ENCODE measurements at regions not wholly inside any gene's neighbourhood (a gene's known extent, or its start where the extent isn't known, plus 50 kb on each side); places are given as distances from the start of the nearest gene placed in this dataset.

DNA sequence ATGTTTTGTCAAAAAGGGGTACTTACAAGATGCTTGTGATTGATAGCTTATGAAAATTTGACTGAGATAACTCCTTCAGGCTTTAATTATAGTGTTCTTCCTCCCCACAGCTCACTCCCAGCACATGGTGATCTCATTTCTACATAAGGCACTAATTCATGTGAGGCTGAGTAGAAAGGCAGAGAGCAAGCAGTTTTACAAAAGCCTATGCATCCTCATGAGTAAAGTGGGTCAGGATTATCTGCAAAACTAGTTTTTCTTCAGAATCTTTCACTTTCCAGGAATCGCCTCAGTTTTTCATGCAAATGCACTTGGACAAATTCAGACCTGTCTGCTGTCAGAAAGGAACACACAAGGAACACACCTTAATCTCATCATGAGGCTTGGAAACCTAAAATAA, 92.1 kb upstream of the FBN2 start:
- ATAC-seq (ENCODE audit: low read depth) (no peak), DNase-seq (ENCODE audit: low spot score) (no peak)
- TF ChIP-seq, protein P1, sequence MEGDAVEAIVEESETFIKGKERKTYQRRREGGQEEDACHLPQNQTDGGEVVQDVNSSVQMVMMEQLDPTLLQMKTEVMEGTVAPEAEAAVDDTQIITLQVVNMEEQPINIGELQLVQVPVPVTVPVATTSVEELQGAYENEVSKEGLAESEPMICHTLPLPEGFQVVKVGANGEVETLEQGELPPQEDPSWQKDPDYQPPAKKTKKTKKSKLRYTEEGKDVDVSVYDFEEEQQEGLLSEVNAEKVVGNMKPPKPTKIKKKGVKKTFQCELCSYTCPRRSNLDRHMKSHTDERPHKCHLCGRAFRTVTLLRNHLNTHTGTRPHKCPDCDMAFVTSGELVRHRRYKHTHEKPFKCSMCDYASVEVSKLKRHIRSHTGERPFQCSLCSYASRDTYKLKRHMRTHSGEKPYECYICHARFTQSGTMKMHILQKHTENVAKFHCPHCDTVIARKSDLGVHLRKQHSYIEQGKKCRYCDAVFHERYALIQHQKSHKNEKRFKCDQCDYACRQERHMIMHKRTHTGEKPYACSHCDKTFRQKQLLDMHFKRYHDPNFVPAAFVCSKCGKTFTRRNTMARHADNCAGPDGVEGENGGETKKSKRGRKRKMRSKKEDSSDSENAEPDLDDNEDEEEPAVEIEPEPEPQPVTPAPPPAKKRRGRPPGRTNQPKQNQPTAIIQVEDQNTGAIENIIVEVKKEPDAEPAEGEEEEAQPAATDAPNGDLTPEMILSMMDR (IDR thresholded peaks at IDR 0.05; ENCODE audit: poor library complexity, severe bottlenecking) = no peak
- Histone ChIP-seq H3K36me3 (ENCODE audit: low read depth) (no peaks in the 10 kb centered on the region), H3K9me3 (ENCODE audit: severe bottlenecking) (no peaks in the 10 kb centered on the region), H3K27me3 (ENCODE audit: insufficient read depth, poor library complexity, severe bottlenecking) (no peaks in the 10 kb centered on the region), H3K27ac (ENCODE audit: poor library complexity, severe bottlenecking) (no peak overlapping the region), H3K4me3 (ENCODE audit: severe bottlenecking) (no peak overlapping the region), H3K4me1 (ENCODE audit: insufficient read depth, poor library complexity, severe bottlenecking) (peaks cover 15% of the 10 kb centered on the region)

DNA sequence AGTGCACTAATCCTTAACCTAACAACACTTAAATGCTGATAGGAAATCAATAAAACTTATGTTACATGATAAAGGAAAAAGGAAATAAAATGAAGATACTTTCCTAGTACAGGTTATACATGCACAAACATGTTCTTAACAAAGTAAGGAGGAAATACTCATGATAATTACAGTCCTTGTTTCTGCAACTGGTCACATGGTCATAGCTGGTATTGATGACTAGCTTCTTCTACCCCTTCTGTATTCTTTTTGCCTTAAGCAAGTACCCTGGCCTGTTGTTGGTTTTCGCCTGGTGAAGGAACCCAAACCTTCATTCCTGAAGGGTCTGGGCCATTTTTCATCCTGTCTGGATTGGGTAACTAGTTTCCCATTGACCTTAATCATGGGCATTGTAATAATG, 93.7 kb upstream of the FBN2 start:
- ATAC-seq (ENCODE audit: low read depth) (peak; percentile 30; the same call in 1 of the 3 replicates), DNase-seq (ENCODE audit: low spot score) (no peak)
- peak overlapping the region; percentile 39 for H3K27ac ChIP-seq (ENCODE audit: poor library complexity, severe bottlenecking)
- H3K27me3 ChIP-seq (ENCODE audit: insufficient read depth, poor library complexity, severe bottlenecking) = no peaks in the 10 kb centered on the region
- no peak overlapping the region for H3K4me3 ChIP-seq (ENCODE audit: severe bottlenecking)
- peaks cover 15% of the 10 kb centered on the region for H3K4me1 ChIP-seq (ENCODE audit: insufficient read depth, poor library complexity, severe bottlenecking)
- TF ChIP-seq, protein P1 (IDR thresholded peaks at IDR 0.05; ENCODE audit: poor library complexity, severe bottlenecking) = no peak
- no peaks in the 10 kb centered on the region for H3K9me3 ChIP-seq (ENCODE audit: severe bottlenecking)
- H3K36me3 ChIP-seq (ENCODE audit: low read depth) = no peaks in the 10 kb centered on the region

DNA sequence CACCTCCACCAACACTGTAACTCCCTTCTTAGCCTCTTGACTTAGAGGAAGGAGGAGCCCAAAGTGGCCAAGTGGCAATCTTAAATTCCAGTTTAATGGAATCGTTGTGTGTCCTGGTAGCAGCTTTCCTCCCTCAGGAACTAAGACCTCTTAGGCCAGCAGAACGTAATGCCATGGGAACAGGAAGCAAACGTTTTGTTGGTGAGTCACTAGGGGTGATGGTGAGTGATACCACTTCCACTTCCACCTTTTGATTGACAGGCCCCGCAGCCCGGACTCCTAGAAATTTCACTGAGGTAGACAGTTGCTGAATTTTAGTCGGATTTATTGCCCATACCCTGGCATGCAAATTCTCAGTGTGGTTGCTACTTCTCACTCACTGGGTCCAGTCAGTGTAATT, 94.2 kb upstream of the FBN2 start:
- Histone ChIP-seq H3K27me3 (ENCODE audit: insufficient read depth, poor library complexity, severe bottlenecking) (no peaks in the 10 kb centered on the region), H3K4me3 (ENCODE audit: severe bottlenecking) (no peak overlapping the region), H3K27ac (ENCODE audit: poor library complexity, severe bottlenecking) (peak overlapping the region; percentile 39), H3K9me3 (ENCODE audit: severe bottlenecking) (no peaks in the 10 kb centered on the region), H3K36me3 (ENCODE audit: low read depth) (no peaks in the 10 kb centered on the region), H3K4me1 (ENCODE audit: insufficient read depth, poor library complexity, severe bottlenecking) (peaks cover 15% of the 10 kb centered on the region)
- ATAC-seq (ENCODE audit: low read depth) = peak; percentile 85
- DNase-seq (ENCODE audit: low spot score) = no peak
- TF ChIP-seq, protein P1 (IDR thresholded peaks at IDR 0.05; ENCODE audit: poor library complexity, severe bottlenecking) = no peak

DNA sequence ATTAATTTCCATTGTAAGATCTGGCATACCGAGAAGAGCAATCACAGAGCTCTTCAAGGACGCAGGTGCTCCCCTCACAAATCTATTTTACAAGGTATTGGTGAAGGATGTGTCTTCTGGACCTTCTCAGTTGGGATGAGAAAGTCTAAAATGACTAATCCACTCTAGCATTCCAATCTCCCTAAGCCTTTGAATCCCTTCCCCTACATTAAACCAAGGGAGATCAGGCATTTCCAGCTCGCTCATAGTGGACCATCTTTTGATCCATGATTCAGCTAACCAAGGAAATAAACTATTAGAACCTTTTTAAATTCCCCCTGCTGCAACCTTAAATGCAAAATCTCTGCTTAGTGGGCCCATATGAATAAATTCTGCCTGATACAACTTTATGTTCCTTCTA, 95.9 kb upstream of the FBN2 start:
- DNase-seq (ENCODE audit: low spot score) (no peak), ATAC-seq (ENCODE audit: low read depth) (no peak)
- Histone ChIP-seq H3K4me1 (ENCODE audit: insufficient read depth, poor library complexity, severe bottlenecking) (peaks cover 15% of the 10 kb centered on the region), H3K27ac (ENCODE audit: poor library complexity, severe bottlenecking) (no peak overlapping the region), H3K36me3 (ENCODE audit: low read depth) (no peaks in the 10 kb centered on the region), H3K9me3 (ENCODE audit: severe bottlenecking) (no peaks in the 10 kb centered on the region), H3K27me3 (ENCODE audit: insufficient read depth, poor library complexity, severe bottlenecking) (no peaks in the 10 kb centered on the region), H3K4me3 (ENCODE audit: severe bottlenecking) (no peak overlapping the region)
- TF ChIP-seq, protein P1 (IDR thresholded peaks at IDR 0.05; ENCODE audit: poor library complexity, severe bottlenecking) = no peak

DNA sequence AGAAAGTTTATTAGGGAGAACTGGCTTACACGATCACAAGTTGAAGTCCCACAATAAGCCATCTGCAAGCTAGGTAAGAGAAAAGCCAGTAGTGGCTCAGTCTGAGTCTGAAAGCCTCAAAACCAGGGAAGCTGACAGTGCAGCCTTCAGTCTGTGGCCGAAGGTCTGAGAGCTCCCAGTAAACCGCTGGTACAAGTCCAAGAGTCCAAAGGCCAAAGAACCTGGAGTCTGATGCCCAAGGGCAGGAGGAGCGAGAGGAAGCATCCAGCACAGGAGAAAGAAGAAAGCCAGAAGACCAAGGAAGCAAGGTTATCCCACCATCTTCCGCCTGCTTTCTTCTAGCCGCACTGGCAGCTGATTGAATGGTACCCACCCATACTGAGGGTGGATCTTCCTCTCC, 97.3 kb upstream of the FBN2 start:
- no peak for ATAC-seq (ENCODE audit: low read depth)
- H3K9me3 ChIP-seq (ENCODE audit: severe bottlenecking) = no peaks in the 10 kb centered on the region

More for the DNA sequence above, 97.3 kb upstream of the FBN2 start:
- no peak overlapping the region for H3K27ac ChIP-seq (ENCODE audit: poor library complexity, severe bottlenecking)
- no peaks in the 10 kb centered on the region for H3K36me3 ChIP-seq (ENCODE audit: low read depth)
- H3K4me3 ChIP-seq (ENCODE audit: severe bottlenecking) = no peak overlapping the region
- H3K4me1 ChIP-seq (ENCODE audit: insufficient read depth, poor library complexity, severe bottlenecking) = peaks cover 15% of the 10 kb centered on the region
- no peak for DNase-seq (ENCODE audit: low spot score)
- TF ChIP-seq, protein P1 (IDR thresholded peaks at IDR 0.05; ENCODE audit: poor library complexity, severe bottlenecking) = no peak
- no peaks in the 10 kb centered on the region for H3K27me3 ChIP-seq (ENCODE audit: insufficient read depth, poor library complexity, severe bottlenecking)
